ENCODE measurements at regions not wholly inside any gene's neighbourhood (a gene's known extent, or its start where the extent isn't known, plus 50 kb on each side); places are given as distances from the start of the nearest gene placed in this dataset.

- no peak for TF ChIP-seq CTCF (IDR thresholded peaks at IDR 0.05)
- no peak for TF ChIP-seq POLR2A (IDR thresholded peaks at IDR 0.05)
Observed at GRCh38 chr13:65555962-65556361, 1674.2 kb downstream of the PCDH9 start.
